ENCODE measurements at regions not wholly inside any gene's neighbourhood (a gene's known extent, or its start where the extent isn't known, plus 50 kb on each side); places are given as distances from the start of the nearest gene placed in this dataset.

GRCh38 chr6:156627524-156627923 is 149.7 kb upstream of the ARID1B start (continued):
- TF ChIP-seq ZNF462 (CRISPR knock-in tag; IDR thresholded peaks at IDR 0.05) = no peak

GRCh38 chr6:156622185-156622584 is 155.0 kb upstream of the ARID1B start:
- Histone ChIP-seq H3K27me3 (ENCODE audit: insufficient read depth) (no peaks in the 10 kb centered on the region), H3F3A (replicated peaks; ENCODE audit: low read depth) (no peaks in the 10 kb centered on the region), H4K20me1 (replicated peaks; ENCODE audit: insufficient read depth) (no peaks in the 10 kb centered on the region), H3K4me1 (ENCODE audit: insufficient read depth) (no peaks in the 10 kb centered on the region), H3K27ac (ENCODE audit: low read depth) (no peak overlapping the region), H3K4me2 (no peak overlapping the region), H3K36me3 (ENCODE audit: insufficient read depth) (no peaks in the 10 kb centered on the region), H3K4me3 (no peak overlapping the region), H2AFZ (peak overlapping the region; percentile 40; the same call in 1 of the 2 replicates), H3K9me2 (ENCODE audit: insufficient read depth) (no peaks in the 10 kb centered on the region), H3K79me2 (replicated peaks; ENCODE audit: insufficient read depth) (no peaks in the 10 kb centered on the region)
- Mint-ChIP-seq H3K4me3 (no peak overlapping the region), H3K27ac (no peak overlapping the region), H3K27me3 (ENCODE audit: insufficient read depth, low read depth, poor library complexity) (peaks cover 5% of the 10 kb centered on the region), H3K9me3 (no peaks in the 10 kb centered on the region), H3K4me1 (peaks cover 13% of the 10 kb centered on the region; the same call in 1 of the 3 replicates), H3K36me3 (ENCODE audit: low read depth) (no peaks in the 10 kb centered on the region)
- DNase-seq (ENCODE audit: low spot score) = no peak
- no peak for ATAC-seq
- TF ChIP-seq STAT1 (IDR thresholded peaks at IDR 0.05; ENCODE audit: unreplicated experiment) (no peak), ZNF114 (CRISPR knock-in tag; IDR thresholded peaks at IDR 0.05) (no peak), ZNF462 (CRISPR knock-in tag; IDR thresholded peaks at IDR 0.05) (no peak), EZH2phosphoT487 (IDR thresholded peaks at IDR 0.05; ENCODE audit: unreplicated experiment) (no peak), ZNF331 (CRISPR knock-in tag; IDR thresholded peaks at IDR 0.05; ENCODE audit: low read depth) (no peak), JUNB (IDR thresholded peaks at IDR 0.05; ENCODE audit: unreplicated experiment) (no peak), NANOG (IDR thresholded peaks at IDR 0.05; ENCODE audit: borderline replicate concordance) (no peak), CTCF (conservative IDR thresholded peaks at IDR 0.05; ENCODE audit: low read depth in 2 of 2) (no peak)

Data from GM23338 (cell line).